Eye (tissue), 1 donor: ENCODE measurements at regions not wholly inside any gene's neighbourhood (a gene's known extent, or its start where the extent isn't known, plus 50 kb on each side); places are given as distances from the start of the nearest gene placed in this dataset.
"Not testable (repeated sequence)": the region's sequence is repeated elsewhere in the genome, so short reads cannot be mapped to it uniquely, and the experiment has no call there.

Experiments used
- DNase-seq: peaks from one replicate; pipeline ENCODE4 v3.0.0-alpha.2; 2015

GRCh38 chr2:40957508-40957907 is 505.6 kb upstream of the SLC8A1 start:
- no peak for DNase-seq

GRCh38 chr2:40962026-40962425 is 510.1 kb upstream of the SLC8A1 start:
- no peak for DNase-seq

- no peak for DNase-seq
Measured at GRCh38 chr2:40964509-40965250, 512.8 kb upstream of the SLC8A1 start.

GRCh38 chr2:40967451-40967850 is 515.6 kb upstream of the SLC8A1 start:
- no peak for DNase-seq

GRCh38 chr2:40975151-40975550 is 523.3 kb upstream of the SLC8A1 start:
- peak; percentile 69 for DNase-seq

- DNase-seq = no peak
Measured at GRCh38 chr2:40997362-40997761, 545.5 kb upstream of the SLC8A1 start.

- DNase-seq = no peak
Measured at GRCh38 chr2:41000374-41000773, 548.5 kb upstream of the SLC8A1 start.

- DNase-seq = no peak
Measured at GRCh38 chr2:41000906-41001305, 549.0 kb upstream of the SLC8A1 start.

GRCh38 chr2:41004700-41005099 is 552.8 kb upstream of the SLC8A1 start:
- no peak for DNase-seq

GRCh38 chr2:41020358-41020757 is 568.5 kb upstream of the SLC8A1 start:
- DNase-seq = peak; percentile 16

GRCh38 chr2:41024816-41025215 is 572.9 kb upstream of the SLC8A1 start:
- peak; percentile 9 for DNase-seq

GRCh38 chr2:41026613-41027012 is 574.7 kb upstream of the SLC8A1 start:
- DNase-seq = no peak

- DNase-seq = no peak
Measured at GRCh38 chr2:41027095-41027494, 575.2 kb upstream of the SLC8A1 start.

- DNase-seq = no peak
Measured at GRCh38 chr2:41031282-41031681, 579.4 kb upstream of the SLC8A1 start.

- DNase-seq = no peak
Measured at GRCh38 chr2:41032715-41033114, 580.8 kb upstream of the SLC8A1 start.

GRCh38 chr2:41033127-41033526 is 581.2 kb upstream of the SLC8A1 start:
- no peak for DNase-seq

GRCh38 chr2:41038408-41038807 is 586.5 kb upstream of the SLC8A1 start:
- DNase-seq = no peak

- not testable (repeated sequence) for DNase-seq
Measured at GRCh38 chr2:41039750-41040149, 587.9 kb upstream of the SLC8A1 start.

- no peak for DNase-seq
Measured at GRCh38 chr2:41040782-41041520, 589.1 kb upstream of the SLC8A1 start.

GRCh38 chr2:41042343-41042742 is 590.5 kb upstream of the SLC8A1 start:
- no peak for DNase-seq

- DNase-seq = peak; percentile 51
Measured at GRCh38 chr2:41061356-41061755, 609.5 kb upstream of the SLC8A1 start.

- no peak for DNase-seq
Measured at GRCh38 chr2:41062336-41062735, 610.4 kb upstream of the SLC8A1 start.

GRCh38 chr2:41066168-41066567 is 614.3 kb upstream of the SLC8A1 start:
- no peak for DNase-seq

GRCh38 chr2:41068740-41069139 is 616.9 kb upstream of the SLC8A1 start:
- no peak for DNase-seq

GRCh38 chr2:41078341-41078740 is 626.5 kb upstream of the SLC8A1 start:
- DNase-seq = no peak
